K562 (cell line): ENCODE measurements at regions not wholly inside any gene's neighbourhood (a gene's known extent, or its start where the extent isn't known, plus 50 kb on each side); places are given as distances from the start of the nearest gene placed in this dataset.

Experiments
- ATAC-seq: fragments of 200-7000 bp; cut with Tn5 transposase; 3 replicates; pipeline ENCODE4 v1.9.1; 2020; ENCODE audit warnings: moderate library complexity
- BruUV-seq: library from RNA; stranded (reverse); fragments of 400-500 nt; replicated peaks from 2 replicates; lab custom pipeline; 2021; lab: Mats Ljungman, UMichigan
- CTCF ChIA-PET: fragments of 300-600 bp; formaldehyde crosslinking; extraction: SDS; loops from one replicate; lab custom pipeline; 2021; ENCODE audit warnings: low intra/inter-chr PET ratio; lab: Yijun Ruan, JAX
- POLR2A ChIA-PET: fragments of 300-600, 350-650 bp; sonication (Branson Sonifier 250); formaldehyde crosslinking; extraction: SDS; loops from one replicate; lab custom pipeline; 2021; ENCODE audit warnings: antibody characterized with exemption, inconsistent platforms; lab: Yijun Ruan, JAX
- DNase-seq, 4 experiments: peaks; one replicate each; pipeline versions ENCODE4 v3.0.0 to v3.0.0-alpha.2; 2011 to 2018; ENCODE audit warnings: low spot score in 3 of 4, mixed read lengths in 3 of 4; ENCODE audit errors: extremely low read depth in 1 of 4
- FAIRE-seq: peaks from 2 replicates; lab custom pipeline; 2011; peaks lifted over from hg19 to GRCh38; lab: Jason Lieb, UNC
- H2AFZ ChIP-seq: 2 replicates; pipeline ENCODE4 v1.6.0; 2011; ENCODE audit warnings: low read depth, low read length, control low read depth, inconsistent platforms
- H3K27ac ChIP-seq: fragments of 200-600 bp; 3 replicates; pipeline ENCODE4 v1.8.0; 2011; ENCODE audit warnings: low read depth, mild to moderate bottlenecking, control low read depth, inconsistent platforms, low read length, moderate library complexity, mixed read lengths; ENCODE audit errors: extremely low read depth
- H3K27me3 ChIP-seq, 2 experiments: fragments of 300-600 bp in 1 of 2; 2 replicates in 1 of 2; 3 replicates in 1 of 2; pipeline versions ENCODE4 v1.6.0 to v1.8.0; 2011; ENCODE audit warnings: inconsistent platforms in 2 of 2, low read length in 2 of 2, mild to moderate bottlenecking in 1 of 2, mixed read lengths in 1 of 2, moderate library complexity in 1 of 2; ENCODE audit not compliant: control insufficient read depth in 2 of 2, insufficient read depth in 2 of 2
- H3K36me3 ChIP-seq: fragments of 300-600 bp; 3 replicates; pipeline ENCODE4 v1.8.0; 2011; ENCODE audit warnings: mild to moderate bottlenecking, low read length, inconsistent platforms; ENCODE audit not compliant: control insufficient read depth, insufficient read depth
- H3K4me1 ChIP-seq, 2 experiments: fragments of 200-600 bp in 1 of 2; replicated peaks in 1 of 2; 2 replicates in 1 of 2; 3 replicates in 1 of 2; pipeline versions ENCODE4 v1.5.1 to v1.8.0; 2011; ENCODE audit warnings: inconsistent platforms in 2 of 2, low read length in 2 of 2, mild to moderate bottlenecking in 1 of 2, mixed read lengths in 1 of 2, moderate library complexity in 1 of 2; ENCODE audit not compliant: control insufficient read depth in 2 of 2, insufficient read depth in 2 of 2
- H3K4me2 ChIP-seq: 2 replicates; pipeline ENCODE4 v1.6.1; 2011; ENCODE audit warnings: low read length, control low read depth, inconsistent platforms, mixed read lengths; ENCODE audit not compliant: insufficient read depth
- H3K4me3 ChIP-seq: fragments of 200-600 bp; sonication (generic), shearing (Covaris generic); 2 replicates; pipeline ENCODE4 v1.5.1; 2016; ENCODE audit warnings: control low read depth, inconsistent platforms
- H3K79me2 ChIP-seq: fragments of 200-600 bp; 3 replicates; pipeline ENCODE4 v1.8.0; 2011; ENCODE audit warnings: low read length, inconsistent platforms; ENCODE audit not compliant: control insufficient read depth, insufficient read depth
- H3K9ac ChIP-seq, 2 experiments: 2 replicates each; pipeline versions ENCODE4 v1.6.0 to v1.6.1; 2011; ENCODE audit warnings: low read depth in 2 of 2, low read length in 2 of 2, control low read depth in 1 of 2, inconsistent platforms in 1 of 2, mild to moderate bottlenecking in 1 of 2, mixed read lengths in 1 of 2; ENCODE audit not compliant: insufficient read depth in 1 of 2
- H3K9me1 ChIP-seq: one replicate; pipeline ENCODE4 v1.6.0; 2011; ENCODE audit warnings: inconsistent platforms, mild to moderate bottlenecking, low read length, moderate library complexity; ENCODE audit not compliant: control insufficient read depth, insufficient read depth
- H3K9me3 ChIP-seq: replicated peaks from 2 replicates; pipeline ENCODE4 v1.5.1; 2011; ENCODE audit warnings: low read depth, low read length, inconsistent platforms; ENCODE audit not compliant: control insufficient read depth, insufficient read depth
- H4K20me1 ChIP-seq: replicated peaks from 2 replicates; pipeline ENCODE4 v1.6.1; 2011; ENCODE audit warnings: low read length, inconsistent platforms, mixed read lengths; ENCODE audit not compliant: control insufficient read depth, insufficient read depth
- FOXK2 ChIP-seq, 2 experiments: fragments of 450-650 bp; IDR thresholded peaks in 1 of 2; conservative IDR thresholded peaks in 1 of 2; 2 replicates each; pipeline ENCODE4 v1.6.1; 2016; ENCODE audit warnings: low read depth in 2 of 2, mild to moderate bottlenecking in 1 of 2
- MCM2 ChIP-seq: fragments of 450-650 bp; IDR thresholded peaks from 2 replicates; pipeline ENCODE4 v1.6.1; 2017; ENCODE audit warnings: low read depth, mild to moderate bottlenecking
- RCOR1 ChIP-seq, 2 experiments: IDR thresholded peaks; 2 replicates each; pipeline ENCODE4 v1.6.1; 2012; ENCODE audit warnings: low read depth in 2 of 2, low read length in 2 of 2, borderline replicate concordance in 1 of 2, improper control_type of control experiment in 1 of 2
- SREBF2 ChIP-seq: sonication (generic); formaldehyde crosslinking; IDR thresholded peaks from 2 replicates; pipeline ENCODE4 v1.4.0; 2020; ENCODE audit warnings: mild to moderate bottlenecking, missing genetic modification reagents
- TARDBP ChIP-seq: fragments of 450-650 bp; IDR thresholded peaks from 2 replicates; pipeline ENCODE4 v1.6.1; 2016
- TCF3 ChIP-seq: sonication (generic); formaldehyde crosslinking; IDR thresholded peaks from 2 replicates; pipeline ENCODE4 v1.4.0; 2020; ENCODE audit warnings: mild to moderate bottlenecking, missing genetic modification reagents
- ZNF3 ChIP-seq: fragments of 250-450 bp; sonication (Bioruptor Pico); IDR thresholded peaks from 2 replicates; pipeline ENCODE4 v1.5.0; 2021; ENCODE audit warnings: mild to moderate bottlenecking, moderate library complexity
- ZNF41 ChIP-seq: fragments of 250-450 bp; sonication (Bioruptor Pico); conservative IDR thresholded peaks from 2 replicates; pipeline ENCODE4 v1.4.0; 2020; ENCODE audit warnings: mild to moderate bottlenecking
- ZNF586 ChIP-seq: fragments of 450-650 bp; formaldehyde crosslinking; conservative IDR thresholded peaks from 2 replicates; pipeline ENCODE4 v1.4.0; 2020; ENCODE audit warnings: mild to moderate bottlenecking, moderate library complexity
- ZNF707 ChIP-seq: fragments of 250-450 bp; sonication (Bioruptor Pico); conservative IDR thresholded peaks from 2 replicates; pipeline ENCODE4 v1.8.0; 2022; ENCODE audit warnings: inconsistent platforms, mild to moderate bottlenecking, moderate library complexity
- WGBS: fragments of 100-300 bp; shearing (Covaris generic); methylation state at CpG from one replicate; pipeline ENCODE4 v1.1.6; 2016; ENCODE audit warnings: low coverage, mixed read lengths; ENCODE audit not compliant: insufficient coverage; ENCODE audit errors: missing lambda C conversion rate; 5-methylcytosine and 5-hydroxymethylcytosine counted together
- in situ Hi-C: fragments of 300-500 bp; cut with MboI; formaldehyde crosslinking; loops from 4 replicates; pipeline ENCODE4 v1.15.0; 2018; ENCODE audit warnings: inconsistent platforms, mixed read lengths
- intact Hi-C: fragments of 100-400 bp; cut with micrococcal nuclease; formaldehyde crosslinking; loops from 2 replicates; pipeline ENCODE4 v1.14.2; 2022
- TF ChIP-seq, protein P1 (sequence below): sonication (generic); formaldehyde crosslinking; IDR thresholded peaks from 2 replicates; pipeline ENCODE4 v1.8.1; 2023; ENCODE audit warnings: mild to moderate bottlenecking, missing genetic modification reagents
- TF ChIP-seq, protein P2 (sequence below): fragments of 250-450 bp; sonication (Bioruptor Pico); IDR thresholded peaks from 2 replicates; pipeline ENCODE4 v1.5.0; 2020; ENCODE audit warnings: mild to moderate bottlenecking, borderline replicate concordance

GRCh38 chr7:79730971-79731370, 277.5 kb upstream of the MAGI2 start (continued):
- TF ChIP-seq, protein P1, sequence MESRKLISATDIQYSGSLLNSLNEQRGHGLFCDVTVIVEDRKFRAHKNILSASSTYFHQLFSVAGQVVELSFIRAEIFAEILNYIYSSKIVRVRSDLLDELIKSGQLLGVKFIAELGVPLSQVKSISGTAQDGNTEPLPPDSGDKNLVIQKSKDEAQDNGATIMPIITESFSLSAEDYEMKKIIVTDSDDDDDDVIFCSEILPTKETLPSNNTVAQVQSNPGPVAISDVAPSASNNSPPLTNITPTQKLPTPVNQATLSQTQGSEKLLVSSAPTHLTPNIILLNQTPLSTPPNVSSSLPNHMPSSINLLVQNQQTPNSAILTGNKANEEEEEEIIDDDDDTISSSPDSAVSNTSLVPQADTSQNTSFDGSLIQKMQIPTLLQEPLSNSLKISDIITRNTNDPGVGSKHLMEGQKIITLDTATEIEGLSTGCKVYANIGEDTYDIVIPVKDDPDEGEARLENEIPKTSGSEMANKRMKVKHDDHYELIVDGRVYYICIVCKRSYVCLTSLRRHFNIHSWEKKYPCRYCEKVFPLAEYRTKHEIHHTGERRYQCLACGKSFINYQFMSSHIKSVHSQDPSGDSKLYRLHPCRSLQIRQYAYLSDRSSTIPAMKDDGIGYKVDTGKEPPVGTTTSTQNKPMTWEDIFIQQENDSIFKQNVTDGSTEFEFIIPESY (CRISPR knock-in tag): no peak
- TF ChIP-seq TARDBP (no peak), MCM2 (no peak)

- no peak overlapping the region for H2AFZ ChIP-seq
- ChIA-PET POLR2A (no interaction called here), CTCF (no interaction called here)
- BruUV-seq: no TSS peak
- DNase-seq (no peak), ATAC-seq (no peak), FAIRE-seq (no peak)
- intact Hi-C loops (no loop called here), in situ Hi-C loops (no loop called here)
- no peaks in the 10 kb centered on the region for H3K4me1 ChIP-seq
- H3K27ac ChIP-seq: no peak overlapping the region
- H3K27me3 ChIP-seq: no peaks in the 10 kb centered on the region
- no peaks in the 10 kb centered on the region for H3K9me1 ChIP-seq
- no peak overlapping the region for H3K4me2 ChIP-seq
- H3K36me3 ChIP-seq: no peaks in the 10 kb centered on the region
- no peaks in the 10 kb centered on the region; the same call in 1 of the 2 replicates for H3K9me3 ChIP-seq
- no peaks in the 10 kb centered on the region for H3K79me2 ChIP-seq
- H3K9ac ChIP-seq: no peak overlapping the region
- no peak overlapping the region for H3K4me3 ChIP-seq
- H4K20me1 ChIP-seq: no peaks in the 10 kb centered on the region
- WGBS: 0% methylated on average over 6 of the region's 6 CpGs
- TF ChIP-seq ZNF41 (CRISPR knock-in tag): no peak
- TF ChIP-seq FOXK2 (conservative IDR thresholded peaks at IDR 0.05 in 1 of 2, IDR thresholded peaks at IDR 0.05 in 1 of 2; ENCODE audit: low read depth in 2 of 2): no peak
- TF ChIP-seq TCF3: no peak
- TF ChIP-seq ZNF586 (CRISPR knock-in tag): no peak
- TF ChIP-seq, protein P2, sequence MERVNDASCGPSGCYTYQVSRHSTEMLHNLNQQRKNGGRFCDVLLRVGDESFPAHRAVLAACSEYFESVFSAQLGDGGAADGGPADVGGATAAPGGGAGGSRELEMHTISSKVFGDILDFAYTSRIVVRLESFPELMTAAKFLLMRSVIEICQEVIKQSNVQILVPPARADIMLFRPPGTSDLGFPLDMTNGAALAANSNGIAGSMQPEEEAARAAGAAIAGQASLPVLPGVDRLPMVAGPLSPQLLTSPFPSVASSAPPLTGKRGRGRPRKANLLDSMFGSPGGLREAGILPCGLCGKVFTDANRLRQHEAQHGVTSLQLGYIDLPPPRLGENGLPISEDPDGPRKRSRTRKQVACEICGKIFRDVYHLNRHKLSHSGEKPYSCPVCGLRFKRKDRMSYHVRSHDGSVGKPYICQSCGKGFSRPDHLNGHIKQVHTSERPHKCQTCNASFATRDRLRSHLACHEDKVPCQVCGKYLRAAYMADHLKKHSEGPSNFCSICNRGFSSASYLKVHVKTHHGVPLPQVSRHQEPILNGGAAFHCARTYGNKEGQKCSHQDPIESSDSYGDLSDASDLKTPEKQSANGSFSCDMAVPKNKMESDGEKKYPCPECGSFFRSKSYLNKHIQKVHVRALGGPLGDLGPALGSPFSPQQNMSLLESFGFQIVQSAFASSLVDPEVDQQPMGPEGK (CRISPR knock-in tag): no peak
- TF ChIP-seq ZNF3: no peak
- no peak for TF ChIP-seq ZNF707
- TF ChIP-seq SREBF2: no peak
- TF ChIP-seq RCOR1 (IDR thresholded peaks at IDR 0.05; ENCODE audit: borderline replicate concordance in 1 of 2, low read depth in 2 of 2, low read length in 2 of 2): no peak
These were observed 270.6 kb upstream of the MAGI2 start for GRCh38 chr7:79723833-79724618.
